ENCODE measurements at regions not wholly inside any gene's neighbourhood (a gene's known extent, or its start where the extent isn't known, plus 50 kb on each side); places are given as distances from the start of the nearest gene placed in this dataset.

GRCh38 chr1:221564891-221565290, 177.0 kb downstream of the DUSP10 start:
- TF ChIP-seq CTCF (IDR thresholded peaks at IDR 0.05 in 8 of 11, conservative IDR thresholded peaks at IDR 0.05 in 3 of 11) = no peak
- no peak for TF ChIP-seq POLR2A (IDR thresholded peaks at IDR 0.05)

All from spleen (tissue), 7 donors.